ENCODE measurements at regions not wholly inside any gene's neighbourhood (a gene's known extent, or its start where the extent isn't known, plus 50 kb on each side); places are given as distances from the start of the nearest gene placed in this dataset.

GRCh38 chr3:44146073-44146472 is 95.6 kb upstream of the TOPAZ1 start:
- no peak for TF ChIP-seq CTCF (IDR thresholded peaks at IDR 0.05; ENCODE audit: poor library complexity)
- no peak for TF ChIP-seq EZH2 (IDR thresholded peaks at IDR 0.05; ENCODE audit: borderline replicate concordance)
- no peak for TF ChIP-seq EZH2phosphoT487 (IDR thresholded peaks at IDR 0.05; ENCODE audit: low read depth, severe bottlenecking, unreplicated experiment)

Measured in hepatocyte (in vitro differentiated cells).